ENCODE measurements at regions not wholly inside any gene's neighbourhood (a gene's known extent, or its start where the extent isn't known, plus 50 kb on each side); places are given as distances from the start of the nearest gene placed in this dataset.

DNA sequence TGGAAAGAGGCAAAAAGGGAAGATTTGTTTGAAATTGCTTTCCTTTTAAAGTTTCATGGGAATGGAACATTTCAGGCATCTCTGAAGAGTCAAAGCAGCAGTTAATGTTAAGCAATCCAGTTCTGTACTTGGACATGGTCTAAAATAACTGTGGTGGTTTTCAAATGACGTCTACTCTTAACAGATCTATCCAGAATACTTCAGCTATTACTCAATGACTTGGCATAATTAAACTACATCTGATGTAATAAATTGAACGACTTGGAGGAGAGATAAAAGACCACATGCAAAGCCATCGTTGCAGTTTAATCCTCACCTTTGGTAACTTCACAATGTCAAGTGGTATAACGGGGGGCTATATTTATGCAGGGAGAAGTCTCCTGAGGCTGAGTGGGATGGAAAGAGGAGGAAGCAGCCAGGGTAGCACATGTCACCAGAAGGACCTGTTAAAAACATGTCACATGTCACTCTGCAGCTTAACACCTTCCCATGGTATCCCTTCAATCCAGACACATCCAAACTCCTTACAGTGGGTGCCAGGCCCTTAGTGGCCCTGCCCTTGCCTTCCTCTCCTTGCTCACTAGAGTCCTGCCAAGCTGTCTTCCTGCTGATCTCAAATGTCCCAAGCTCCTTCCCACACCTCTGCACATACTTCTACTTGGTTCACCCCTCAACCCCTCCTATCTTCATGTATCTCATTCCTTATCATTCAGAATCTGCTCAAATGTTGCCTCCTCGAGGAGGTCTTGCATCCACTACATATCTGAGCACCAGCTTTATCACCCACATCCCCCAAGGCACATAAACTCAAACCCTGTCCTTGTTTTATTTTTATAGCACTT, 327.8 kb downstream of the SUCLA2 start:
- H3K4me3 ChIP-seq (ENCODE audit: low read depth, low read length), result no peak overlapping the region
- H3K36me3 ChIP-seq (ENCODE audit: insufficient read depth, low read length), result no peaks in the 10 kb centered on the region
- H3K27me3 ChIP-seq (ENCODE audit: insufficient read depth, low read length), result no peaks in the 10 kb centered on the region
- H3K27ac ChIP-seq (ENCODE audit: low read depth, low read length), result peak overlapping the region; percentile 72
- peaks cover 16% of the 10 kb centered on the region for H3K4me1 ChIP-seq (ENCODE audit: control insufficient read depth, insufficient read depth, low read length, unreplicated experiment)
- no peak overlapping the region for H2AFZ ChIP-seq (ENCODE audit: low read length, unreplicated experiment)
- H3K79me2 ChIP-seq (ENCODE audit: control insufficient read depth, insufficient read depth, low read length, unreplicated experiment), result no peaks in the 10 kb centered on the region

DNA sequence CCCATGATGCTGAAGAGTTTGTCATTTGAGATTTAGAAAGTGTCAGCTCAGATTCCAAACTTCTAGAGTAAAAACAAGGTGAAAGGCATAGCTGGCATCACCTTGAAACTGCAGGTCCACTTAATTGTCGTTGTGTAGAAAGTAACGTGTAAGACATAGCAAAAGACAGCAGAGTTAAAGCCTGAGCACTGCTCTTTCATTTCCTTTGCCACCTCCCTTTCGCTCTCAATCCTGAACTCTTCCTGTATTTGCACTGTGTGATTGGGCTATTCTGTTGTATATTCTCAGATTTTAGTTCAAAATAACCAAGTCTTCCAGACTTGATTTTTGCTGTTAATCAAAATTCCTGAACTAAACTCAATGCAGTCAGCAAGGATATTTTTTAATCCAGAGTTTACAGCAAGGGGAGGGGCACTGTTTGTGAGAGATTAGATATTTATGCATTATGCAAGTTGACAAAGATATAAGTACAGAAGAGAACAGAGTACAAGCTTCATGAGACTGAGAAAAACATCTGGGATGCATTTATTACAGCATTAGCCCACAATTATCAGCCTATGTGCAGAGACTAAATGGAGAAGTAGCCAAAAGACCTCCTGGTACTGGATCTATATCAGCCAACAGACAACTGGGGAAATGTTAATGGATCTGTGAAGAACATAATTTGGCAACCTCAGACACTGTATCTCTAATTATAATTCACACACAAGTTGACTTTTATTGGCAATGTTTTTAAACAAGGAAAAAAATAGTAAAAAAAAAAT, 328.6 kb downstream of the SUCLA2 start:
- Histone ChIP-seq H3K27ac (ENCODE audit: low read depth, low read length) (peak overlapping the region; percentile 72), H3K36me3 (ENCODE audit: insufficient read depth, low read length) (no peaks in the 10 kb centered on the region), H3K4me1 (ENCODE audit: control insufficient read depth, insufficient read depth, low read length, unreplicated experiment) (peaks cover 16% of the 10 kb centered on the region), H3K27me3 (ENCODE audit: insufficient read depth, low read length) (no peaks in the 10 kb centered on the region), H2AFZ (ENCODE audit: low read length, unreplicated experiment) (no peak overlapping the region), H3K4me3 (ENCODE audit: low read depth, low read length) (no peak overlapping the region), H3K79me2 (ENCODE audit: control insufficient read depth, insufficient read depth, low read length, unreplicated experiment) (no peaks in the 10 kb centered on the region)

GRCh38 chr13:47671776-47672175, 329.3 kb downstream of the SUCLA2 start:
- no peak overlapping the region for H3K4me3 ChIP-seq (ENCODE audit: low read depth, low read length)
- no peaks in the 10 kb centered on the region for H3K36me3 ChIP-seq (ENCODE audit: insufficient read depth, low read length)
- no peak overlapping the region; the same call in 1 of the 2 replicates for H3K27ac ChIP-seq (ENCODE audit: low read depth, low read length)
- H3K4me1 ChIP-seq (ENCODE audit: control insufficient read depth, insufficient read depth, low read length, unreplicated experiment), result peaks cover 16% of the 10 kb centered on the region
- no peaks in the 10 kb centered on the region for H3K27me3 ChIP-seq (ENCODE audit: insufficient read depth, low read length)
- no peak overlapping the region for H2AFZ ChIP-seq (ENCODE audit: low read length, unreplicated experiment)
- no peaks in the 10 kb centered on the region for H3K79me2 ChIP-seq (ENCODE audit: control insufficient read depth, insufficient read depth, low read length, unreplicated experiment)

DNA sequence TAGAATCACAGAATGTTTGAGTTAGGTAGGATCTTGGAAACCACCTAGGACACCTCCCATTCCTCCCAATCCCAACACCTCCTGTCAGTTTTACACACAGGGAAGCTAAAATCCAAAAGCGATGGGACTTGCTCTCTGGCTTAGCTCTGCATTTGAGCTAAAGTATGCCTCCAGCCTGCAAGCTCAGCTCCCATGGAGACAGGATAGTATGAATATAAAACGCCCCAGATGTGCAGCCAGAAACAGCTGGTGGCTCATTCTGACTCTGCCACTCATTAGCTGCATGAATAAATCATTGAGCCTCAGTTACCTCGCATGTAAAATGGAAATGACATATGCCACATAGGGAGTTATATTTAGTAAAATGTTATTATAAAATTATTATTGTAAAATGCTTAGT, 336.0 kb downstream of the SUCLA2 start:
- Histone ChIP-seq H3K4me3 (ENCODE audit: low read depth, low read length) (no peak overlapping the region), H3K36me3 (ENCODE audit: insufficient read depth, low read length) (no peaks in the 10 kb centered on the region), H3K79me2 (ENCODE audit: control insufficient read depth, insufficient read depth, low read length, unreplicated experiment) (no peaks in the 10 kb centered on the region), H3K27me3 (ENCODE audit: insufficient read depth, low read length) (no peaks in the 10 kb centered on the region), H3K27ac (ENCODE audit: low read depth, low read length) (no peak overlapping the region), H2AFZ (ENCODE audit: low read length, unreplicated experiment) (no peak overlapping the region), H3K4me1 (ENCODE audit: control insufficient read depth, insufficient read depth, low read length, unreplicated experiment) (peaks cover 11% of the 10 kb centered on the region)

DNA sequence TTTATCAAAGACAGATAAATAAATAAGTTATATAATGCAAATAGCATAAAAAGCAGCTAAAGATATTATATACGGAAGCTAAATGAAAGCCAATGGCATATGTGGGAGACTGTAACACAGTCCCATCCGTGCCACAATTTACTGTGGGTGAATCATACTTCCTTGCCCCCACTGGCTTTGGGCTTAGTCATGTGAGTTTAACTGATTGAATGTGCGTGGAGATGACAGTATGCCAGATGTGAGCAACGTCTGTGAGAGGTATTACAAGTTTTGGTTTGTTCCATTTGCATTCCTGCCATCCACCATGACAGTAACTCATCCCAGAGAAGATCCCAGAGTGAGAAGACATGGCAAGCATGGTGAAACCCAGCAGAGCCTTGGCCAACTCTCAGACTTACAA, 340.0 kb downstream of the SUCLA2 start:
- Histone ChIP-seq H3K4me3 (ENCODE audit: low read depth, low read length) (no peak overlapping the region), H2AFZ (ENCODE audit: low read length, unreplicated experiment) (peak overlapping the region; percentile 45), H3K27ac (ENCODE audit: low read depth, low read length) (peak overlapping the region; percentile 33; the same call in 1 of the 2 replicates), H3K4me1 (ENCODE audit: control insufficient read depth, insufficient read depth, low read length, unreplicated experiment) (peaks cover 11% of the 10 kb centered on the region), H3K36me3 (ENCODE audit: insufficient read depth, low read length) (no peaks in the 10 kb centered on the region), H3K79me2 (ENCODE audit: control insufficient read depth, insufficient read depth, low read length, unreplicated experiment) (no peaks in the 10 kb centered on the region), H3K27me3 (ENCODE audit: insufficient read depth, low read length) (no peaks in the 10 kb centered on the region)

DNA sequence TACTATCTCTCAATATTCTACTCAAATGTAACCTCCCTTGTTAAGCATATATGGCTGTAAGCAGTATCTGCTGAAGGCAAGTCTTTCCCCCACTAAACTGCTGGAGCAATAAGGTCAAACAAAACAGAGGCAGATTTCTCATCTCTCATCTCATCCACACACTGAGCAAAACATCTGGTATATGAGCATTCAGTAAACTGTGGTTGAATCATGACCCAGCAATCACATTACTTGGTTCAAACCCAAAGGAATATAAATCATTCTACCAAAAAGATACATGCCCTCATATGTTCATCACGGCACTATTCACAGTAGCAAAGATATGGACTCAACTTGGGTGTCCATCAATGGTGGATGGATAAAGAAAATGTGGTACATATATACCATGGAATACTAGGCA, 344.4 kb downstream of the SUCLA2 start:
- Histone ChIP-seq H3K27me3 (ENCODE audit: insufficient read depth, low read length) (no peaks in the 10 kb centered on the region), H3K36me3 (ENCODE audit: insufficient read depth, low read length) (no peaks in the 10 kb centered on the region), H3K4me1 (ENCODE audit: control insufficient read depth, insufficient read depth, low read length, unreplicated experiment) (peaks cover 11% of the 10 kb centered on the region), H3K27ac (ENCODE audit: low read depth, low read length) (no peak overlapping the region), H3K4me3 (ENCODE audit: low read depth, low read length) (no peak overlapping the region), H2AFZ (ENCODE audit: low read length, unreplicated experiment) (no peak overlapping the region), H3K79me2 (ENCODE audit: control insufficient read depth, insufficient read depth, low read length, unreplicated experiment) (no peaks in the 10 kb centered on the region)

DNA sequence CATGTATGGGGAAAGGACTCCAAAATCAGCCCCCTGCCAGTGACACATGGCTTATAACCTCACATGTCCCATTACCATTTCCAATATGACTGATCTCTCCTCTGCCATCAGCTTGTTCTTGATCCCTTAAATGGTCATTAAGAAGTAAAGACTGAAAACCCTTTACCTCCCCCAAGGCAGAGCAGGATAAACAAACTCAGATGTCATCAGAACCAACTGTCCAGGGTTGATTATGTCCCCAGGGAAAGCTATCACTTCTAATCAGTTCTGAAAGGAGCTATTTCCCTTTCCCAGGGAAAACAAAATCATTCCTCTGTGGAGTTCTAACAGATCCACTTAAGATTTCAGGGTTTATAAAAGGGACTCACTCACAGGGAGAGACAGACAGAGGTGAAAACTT, 350.9 kb downstream of the SUCLA2 start:
- Histone ChIP-seq H3K27ac (ENCODE audit: low read depth, low read length) (no peak overlapping the region), H3K36me3 (ENCODE audit: insufficient read depth, low read length) (no peaks in the 10 kb centered on the region), H3K4me3 (ENCODE audit: low read depth, low read length) (no peak overlapping the region), H3K79me2 (ENCODE audit: control insufficient read depth, insufficient read depth, low read length, unreplicated experiment) (no peaks in the 10 kb centered on the region), H3K27me3 (ENCODE audit: insufficient read depth, low read length) (no peaks in the 10 kb centered on the region), H3K4me1 (ENCODE audit: control insufficient read depth, insufficient read depth, low read length, unreplicated experiment) (no peaks in the 10 kb centered on the region), H2AFZ (ENCODE audit: low read length, unreplicated experiment) (no peak overlapping the region)

DNA sequence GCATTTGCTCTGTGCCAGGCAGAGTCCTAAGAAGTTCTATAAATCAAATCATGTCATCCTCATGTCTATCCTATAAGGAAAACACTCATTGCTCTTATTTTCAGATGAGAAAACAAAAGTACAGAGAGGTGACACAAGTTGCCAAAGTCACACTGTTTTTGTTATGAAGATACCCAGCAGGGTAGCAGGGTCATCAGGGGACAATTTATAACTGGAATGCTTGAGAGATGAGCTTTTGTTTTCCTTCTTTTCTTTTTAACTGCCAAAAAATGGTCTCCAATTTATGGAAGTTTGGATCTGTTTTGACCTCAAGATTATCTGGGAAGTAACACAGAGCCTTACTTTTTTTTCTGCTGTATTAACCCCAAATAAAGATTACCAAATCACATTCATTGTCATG, 354.1 kb downstream of the SUCLA2 start:
- no peak overlapping the region for H3K27ac ChIP-seq (ENCODE audit: low read depth, low read length)
- H3K4me1 ChIP-seq (ENCODE audit: control insufficient read depth, insufficient read depth, low read length, unreplicated experiment), result no peaks in the 10 kb centered on the region
- no peaks in the 10 kb centered on the region for H3K36me3 ChIP-seq (ENCODE audit: insufficient read depth, low read length)
- H2AFZ ChIP-seq (ENCODE audit: low read length, unreplicated experiment), result no peak overlapping the region
- H3K4me3 ChIP-seq (ENCODE audit: low read depth, low read length), result no peak overlapping the region
- H3K79me2 ChIP-seq (ENCODE audit: control insufficient read depth, insufficient read depth, low read length, unreplicated experiment), result no peaks in the 10 kb centered on the region
- no peaks in the 10 kb centered on the region for H3K27me3 ChIP-seq (ENCODE audit: insufficient read depth, low read length)

- Histone ChIP-seq H3K27me3 (ENCODE audit: insufficient read depth, low read length) (no peaks in the 10 kb centered on the region), H3K4me1 (ENCODE audit: control insufficient read depth, insufficient read depth, low read length, unreplicated experiment) (no peaks in the 10 kb centered on the region), H3K36me3 (ENCODE audit: insufficient read depth, low read length) (no peaks in the 10 kb centered on the region), H3K27ac (ENCODE audit: low read depth, low read length) (no peak overlapping the region), H3K79me2 (ENCODE audit: control insufficient read depth, insufficient read depth, low read length, unreplicated experiment) (no peaks in the 10 kb centered on the region), H2AFZ (ENCODE audit: low read length, unreplicated experiment) (no peak overlapping the region), H3K4me3 (ENCODE audit: low read depth, low read length) (no peak overlapping the region)
Observed at GRCh38 chr13:47646298-47646697, 354.8 kb downstream of the SUCLA2 start.

- no peak overlapping the region for H3K27ac ChIP-seq (ENCODE audit: low read depth, low read length)
Observed at GRCh38 chr13:47639738-47640447, 361.2 kb downstream of the SUCLA2 start.

More at GRCh38 chr13:47639738-47640447, 361.2 kb downstream of the SUCLA2 start:
- Histone ChIP-seq H3K4me3 (ENCODE audit: low read depth, low read length) (no peak overlapping the region), H2AFZ (ENCODE audit: low read length, unreplicated experiment) (no peak overlapping the region), H3K79me2 (ENCODE audit: control insufficient read depth, insufficient read depth, low read length, unreplicated experiment) (no peaks in the 10 kb centered on the region), H3K27me3 (ENCODE audit: insufficient read depth, low read length) (no peaks in the 10 kb centered on the region), H3K36me3 (ENCODE audit: insufficient read depth, low read length) (no peaks in the 10 kb centered on the region), H3K4me1 (ENCODE audit: control insufficient read depth, insufficient read depth, low read length, unreplicated experiment) (no peaks in the 10 kb centered on the region)

Measured in ACC112 (cell line).